22Rv1 (cell line): ENCODE measurements at regions not wholly inside any gene's neighbourhood (a gene's known extent, or its start where the extent isn't known, plus 50 kb on each side); places are given as distances from the start of the nearest gene placed in this dataset.

Source experiments
- H3K27ac ChIP-seq: fragments of 450-650 bp; 2 replicates; pipeline ENCODE4 v1.5.1; 2017
- CTCF ChIP-seq: fragments of 450-650 bp; IDR thresholded peaks from 2 replicates; pipeline ENCODE4 v1.5.1; 2017; ENCODE audit warnings: mild to moderate bottlenecking
- ZFX ChIP-seq: fragments of 450-650 bp; IDR thresholded peaks from 2 replicates; pipeline ENCODE4 v1.6.1; 2017; ENCODE audit warnings: antibody characterized with exemption, borderline replicate concordance

- no peak overlapping the region for H3K27ac ChIP-seq
- TF ChIP-seq ZFX = no peak
- no peak for TF ChIP-seq CTCF
These were observed 180.2 kb upstream of the PZP start for GRCh38 chr12:9388379-9388778.

GRCh38 chr12:9387450-9387849, 179.3 kb upstream of the PZP start:
- TF ChIP-seq CTCF (no peak), ZFX (no peak)

DNA sequence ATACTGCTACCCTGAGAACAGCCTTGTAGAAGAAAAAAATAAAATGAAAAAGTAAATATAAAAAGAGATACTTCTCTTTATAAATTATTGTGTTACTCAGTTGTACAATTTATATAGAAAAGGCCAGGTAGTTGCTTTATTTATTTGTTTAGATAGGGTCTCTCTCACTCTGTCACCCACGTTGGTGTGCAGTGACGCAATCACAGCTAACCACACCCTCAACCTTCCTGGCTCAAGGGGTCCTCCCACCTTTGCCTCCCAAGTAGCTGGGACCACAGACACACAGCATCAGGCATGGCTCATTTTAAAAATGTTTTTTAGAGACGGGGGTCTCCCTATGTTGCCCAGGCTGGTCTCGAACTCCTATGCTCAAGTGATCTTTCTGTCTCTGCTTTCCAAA, 175.4 kb upstream of the PZP start:
- no peak for TF ChIP-seq CTCF
- no peak for TF ChIP-seq ZFX

More at GRCh38 chr12:9387450-9387849, 179.3 kb upstream of the PZP start:
- H3K27ac ChIP-seq = no peak overlapping the region

GRCh38 chr12:9381619-9382018, 173.4 kb upstream of the PZP start:
- no peak overlapping the region for H3K27ac ChIP-seq
- TF ChIP-seq CTCF (no peak), ZFX (no peak)

More for the DNA sequence above, 175.4 kb upstream of the PZP start:
- no peak overlapping the region for H3K27ac ChIP-seq

- no peak overlapping the region for H3K27ac ChIP-seq
- TF ChIP-seq CTCF (no peak), ZFX (no peak)
These were observed 172.5 kb upstream of the PZP start for GRCh38 chr12:9380650-9381049.

GRCh38 chr12:9379023-9379742, 171.0 kb upstream of the PZP start:
- H3K27ac ChIP-seq = no peak overlapping the region
- TF ChIP-seq CTCF (no peak), ZFX (no peak)

- H3K27ac ChIP-seq = no peak overlapping the region
- peak; percentile 52 for TF ChIP-seq CTCF
- TF ChIP-seq ZFX = no peak
These were observed 170.2 kb upstream of the PZP start for GRCh38 chr12:9378430-9378835.
